IMR-90 (cell line): ENCODE measurements at regions not wholly inside any gene's neighbourhood (a gene's known extent, or its start where the extent isn't known, plus 50 kb on each side); places are given as distances from the start of the nearest gene placed in this dataset.

Experiments used
- ATAC-seq: fragments of 200-7000 bp; cut with Tn5 transposase; 2 replicates; pipeline ENCODE4 v1.9.1; 2020; ENCODE audit warnings: low read depth, mild to moderate bottlenecking, moderate library complexity
- BruUV-seq: library from RNA; stranded (reverse); fragments of 400-500 nt; replicated peaks from 2 replicates; lab custom pipeline; 2021; lab: Mats Ljungman, UMichigan
- CTCF ChIA-PET: fragments of 300-600 bp; formaldehyde crosslinking; extraction: SDS; loops from one replicate; lab custom pipeline; 2021; ENCODE audit warnings: antibody characterized with exemption; lab: Yijun Ruan, JAX
- POLR2A ChIA-PET: fragments of 300-600 bp; sonication (Branson Sonifier 250); formaldehyde crosslinking; loops from one replicate; lab custom pipeline; 2022; ENCODE audit warnings: antibody characterized with exemption; ENCODE audit not compliant: unreplicated experiment; lab: Charles Lee
- DNase-seq: peaks from one replicate; pipeline ENCODE4 v3.0.0; 2013
- H2AFZ ChIP-seq: replicated peaks from 2 replicates; pipeline ENCODE3; 2013; ENCODE audit warnings: low read length, mild to moderate bottlenecking; ENCODE audit not compliant: poor library complexity
- H2AK5ac ChIP-seq: 2 replicates; pipeline ENCODE4 v1.6.1; 2013; ENCODE audit warnings: low read depth, low read length, inconsistent platforms
- H2AK9ac ChIP-seq: replicated peaks from 2 replicates; pipeline ENCODE3; 2013; ENCODE audit warnings: mild to moderate bottlenecking, low read depth, low read length, moderate library complexity; ENCODE audit not compliant: poor library complexity
- H2BK120ac ChIP-seq: 2 replicates; pipeline ENCODE4 v1.6.1; 2013; ENCODE audit warnings: low read depth, low read length, inconsistent platforms
- H2BK15ac ChIP-seq: 3 replicates; pipeline ENCODE4 v1.6.1; 2013; ENCODE audit warnings: low read depth, low read length, inconsistent platforms
- H2BK20ac ChIP-seq: 2 replicates; pipeline ENCODE4 v1.6.1; 2013; ENCODE audit warnings: low read depth, mild to moderate bottlenecking, inconsistent platforms, low read length, moderate library complexity
- H2BK5ac ChIP-seq: 2 replicates; pipeline ENCODE4 v1.6.1; 2013; ENCODE audit warnings: mild to moderate bottlenecking, low read depth, low read length, inconsistent platforms; ENCODE audit not compliant: poor library complexity, severe bottlenecking
- H3K14ac ChIP-seq: replicated peaks from 2 replicates; pipeline ENCODE4 v1.6.1; 2013; ENCODE audit warnings: low read depth, low read length, inconsistent platforms
- H3K18ac ChIP-seq: 2 replicates; pipeline ENCODE4 v1.6.1; 2013; ENCODE audit warnings: low read depth, low read length, control low read depth
- H3K23ac ChIP-seq: 2 replicates; pipeline ENCODE4 v1.6.1; 2013; ENCODE audit warnings: low read depth, low read length, inconsistent platforms
- H3K27ac ChIP-seq: 2 replicates; pipeline ENCODE4 v1.5.1; 2013; ENCODE audit warnings: mild to moderate bottlenecking, control low read depth, low read length; ENCODE audit not compliant: insufficient read depth
- H3K27me3 ChIP-seq: 2 replicates; pipeline ENCODE4 v1.6.1; 2013; ENCODE audit warnings: low read length; ENCODE audit not compliant: control insufficient read depth, insufficient read depth
- H3K36me3 ChIP-seq: 2 replicates; pipeline ENCODE4 v1.6.1; 2013; ENCODE audit warnings: low read length, mixed read lengths; ENCODE audit not compliant: control insufficient read depth, insufficient read depth
- H3K4ac ChIP-seq: 2 replicates; pipeline ENCODE4 v1.6.1; 2013; ENCODE audit warnings: low read depth, low read length, inconsistent platforms
- H3K4me1 ChIP-seq: 2 replicates; pipeline ENCODE4 v1.6.1; 2013; ENCODE audit warnings: low read length, mixed read lengths; ENCODE audit not compliant: control insufficient read depth, insufficient read depth
- H3K4me2 ChIP-seq: 2 replicates; pipeline ENCODE4 v1.6.1; 2013; ENCODE audit warnings: low read depth, mild to moderate bottlenecking, control low read depth, low read length, moderate library complexity
- H3K4me3 ChIP-seq: 2 replicates; pipeline ENCODE4 v1.5.1; 2013; ENCODE audit warnings: low read depth, mild to moderate bottlenecking, control low read depth, low read length, moderate library complexity; ENCODE audit not compliant: insufficient read depth
- H3K56ac ChIP-seq: 2 replicates; pipeline ENCODE4 v1.6.1; 2013; ENCODE audit warnings: low read length, inconsistent platforms; ENCODE audit not compliant: insufficient read depth; ENCODE audit errors: extremely low read depth
- H3K79me1 ChIP-seq, 2 experiments: 2 replicates each; pipeline ENCODE4 v1.6.1; 2013; ENCODE audit warnings: low read length in 2 of 2, inconsistent platforms in 1 of 2, low read depth in 1 of 2
- H3K9ac ChIP-seq: 2 replicates; pipeline ENCODE4 v1.6.1; 2013; ENCODE audit warnings: low read depth, low read length, control low read depth
- H3K9me1 ChIP-seq: 2 replicates; pipeline ENCODE4 v1.6.1; 2013; ENCODE audit warnings: low read length, inconsistent platforms; ENCODE audit not compliant: insufficient read depth
- H3K9me3 ChIP-seq: 2 replicates; pipeline ENCODE4 v1.6.1; 2013; ENCODE audit warnings: low read length; ENCODE audit not compliant: control insufficient read depth, insufficient read depth
- H4K20me1 ChIP-seq: 2 replicates; pipeline ENCODE4 v1.6.1; 2013; ENCODE audit warnings: low read length, inconsistent platforms; ENCODE audit not compliant: insufficient read depth
- H4K5ac ChIP-seq: 2 replicates; pipeline ENCODE4 v1.6.1; 2013; ENCODE audit warnings: mild to moderate bottlenecking, low read depth, low read length, control low read depth
- H4K8ac ChIP-seq, 2 experiments: 2 replicates each; pipeline ENCODE4 v1.6.1; 2013; ENCODE audit warnings: low read depth in 2 of 2, low read length in 2 of 2, control low read depth in 1 of 2, inconsistent platforms in 1 of 2
- H4K91ac ChIP-seq: 2 replicates; pipeline ENCODE4 v1.6.1; 2013; ENCODE audit warnings: low read depth, low read length, inconsistent platforms; ENCODE audit not compliant: insufficient read depth
- BHLHE40 ChIP-seq: fragments of 150-350 bp; IDR thresholded peaks from 2 replicates; pipeline ENCODE4 v1.6.1; 2016; ENCODE audit warnings: mild to moderate bottlenecking, low read depth, low read length
- CEBPB ChIP-seq: IDR thresholded peaks from 2 replicates; pipeline ENCODE4 v1.6.1; 2012; ENCODE audit warnings: low read depth, low read length, improper control_type of control experiment
- CHD1 ChIP-seq: IDR thresholded peaks from 2 replicates; pipeline ENCODE4 v1.6.1; 2012; ENCODE audit warnings: low read depth, low read length, improper control_type of control experiment
- ELK1 ChIP-seq: fragments of 150-350 bp; IDR thresholded peaks from 2 replicates; pipeline ENCODE4 v1.6.1; 2016; ENCODE audit warnings: low read depth, mild to moderate bottlenecking, low read length, moderate library complexity, borderline replicate concordance
- FOS ChIP-seq: fragments of 150-350 bp; IDR thresholded peaks from 2 replicates; pipeline ENCODE4 v1.6.1; 2016; ENCODE audit warnings: low read depth, low read length
- MAFK ChIP-seq: IDR thresholded peaks from 2 replicates; pipeline ENCODE4 v1.6.1; 2012; ENCODE audit warnings: low read depth, low read length, improper control_type of control experiment
- MAZ ChIP-seq: IDR thresholded peaks from 2 replicates; pipeline ENCODE4 v1.6.1; 2012; ENCODE audit warnings: low read depth, mild to moderate bottlenecking, low read length, improper control_type of control experiment, moderate library complexity, borderline replicate concordance
- MXI1 ChIP-seq: IDR thresholded peaks from 2 replicates; pipeline ENCODE4 v1.6.1; 2012; ENCODE audit warnings: low read depth, mild to moderate bottlenecking, low read length, moderate library complexity, borderline replicate concordance
- NFE2L2 ChIP-seq: fragments of 150-350 bp; IDR thresholded peaks from 2 replicates; pipeline ENCODE4 v1.6.1; 2016; ENCODE audit warnings: low read depth, mild to moderate bottlenecking, low read length
- POLR2A ChIP-seq: IDR thresholded peaks from 2 replicates; pipeline ENCODE4 v1.6.1; 2012; ENCODE audit warnings: mild to moderate bottlenecking, low read depth, low read length
- RAD21 ChIP-seq: IDR thresholded peaks from 2 replicates; pipeline ENCODE4 v1.6.1; 2012; ENCODE audit warnings: low read length, improper control_type of control experiment
- RCOR1 ChIP-seq: IDR thresholded peaks from 2 replicates; pipeline ENCODE4 v1.6.1; 2012; ENCODE audit warnings: mild to moderate bottlenecking, low read length, improper control_type of control experiment; ENCODE audit not compliant: insufficient replicate concordance
- RFX5 ChIP-seq: IDR thresholded peaks from 2 replicates; pipeline ENCODE4 v1.8.0; 2012; ENCODE audit warnings: low read depth, mild to moderate bottlenecking, low read length, moderate library complexity
- SMC3 ChIP-seq: fragments of 150-350 bp; IDR thresholded peaks from 2 replicates; pipeline ENCODE4 v1.6.1; 2016; ENCODE audit warnings: low read depth, mild to moderate bottlenecking, antibody characterized with exemption, low read length, moderate library complexity
- WGBS, 2 experiments: methylation state at CpG; one replicate each; pipeline versions ENCODE4 v1.1.5 to v1.1.7; 2013; ENCODE audit warnings: missing lambda C conversion rate in 2 of 2; ENCODE audit not compliant: insufficient read length in 1 of 2; ENCODE audit errors: extremely low coverage in 2 of 2; 5-methylcytosine and 5-hydroxymethylcytosine counted together
- dilution Hi-C: fragments of 300-500 bp; cut with HindIII; formaldehyde crosslinking; loops from one replicate; pipeline ENCODE4 v1.14.3; 2018; ENCODE audit warnings: low sequenced_read_pairs; ENCODE audit not compliant: unreplicated experiment
- in situ Hi-C: fragments of 300-500 bp; cut with MboI; formaldehyde crosslinking; loops from 3 replicates; pipeline ENCODE4 v1.14.3; 2019; ENCODE audit warnings: low sequenced_read_pairs, inconsistent platforms, mixed read lengths
- intact Hi-C: fragments of 100-400 bp; cut with micrococcal nuclease; formaldehyde crosslinking; loops from 2 replicates; pipeline ENCODE4 v1.10.0; 2022
- TF ChIP-seq, protein P1 (sequence below): conservative IDR thresholded peaks from 2 replicates; pipeline ENCODE4 v1.5.1; 2012; ENCODE audit warnings: mild to moderate bottlenecking, low read depth, low read length, improper control_type of control experiment
- TF ChIP-seq, protein P2 (sequence below): fragments of 150-350 bp; IDR thresholded peaks from 2 replicates; pipeline ENCODE4 v1.6.1; 2017; ENCODE audit warnings: mild to moderate bottlenecking, antibody characterized with exemption, low read length, low read depth

DNA sequence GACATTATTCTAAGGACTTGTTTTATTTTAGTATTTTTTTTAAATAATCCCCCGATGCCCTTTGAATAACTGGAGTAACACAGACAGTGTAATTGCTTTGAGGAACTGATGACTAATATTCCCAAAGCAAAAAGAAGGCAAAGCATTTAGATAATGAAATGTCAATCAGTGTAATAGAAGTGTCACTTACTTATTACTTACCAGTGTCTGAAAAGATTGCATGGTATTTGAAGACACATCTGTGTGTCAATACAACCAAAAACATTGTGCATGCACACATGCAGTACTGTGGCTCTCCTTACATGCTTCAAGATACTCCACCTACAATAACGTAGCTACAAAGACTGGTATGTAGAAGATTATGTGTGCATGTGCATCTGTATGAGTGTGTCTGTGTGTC lies 264.0 kb upstream of the ANO5 start:
- H4K91ac ChIP-seq = no peak overlapping the region
- no CpG with 5 or more reads among the region's 2 CpGs for WGBS, 2 experiments
- no peak overlapping the region for H2AK5ac ChIP-seq
- no peak overlapping the region for H3K14ac ChIP-seq
- H3K9ac ChIP-seq = no peak overlapping the region
- no peak overlapping the region for H3K4me2 ChIP-seq
- no peak overlapping the region for H3K4me3 ChIP-seq
- no peaks in the 10 kb centered on the region for H4K20me1 ChIP-seq
- POLR2A ChIA-PET = no interaction called here
- H2AK9ac ChIP-seq = no peak overlapping the region
- H3K4ac ChIP-seq = no peak overlapping the region
- no peak overlapping the region for H3K18ac ChIP-seq
- H3K27ac ChIP-seq = no peak overlapping the region
- peaks cover 5% of the 10 kb centered on the region for H3K9me3 ChIP-seq
- H3K36me3 ChIP-seq = no peaks in the 10 kb centered on the region
- H3K27me3 ChIP-seq = no peaks in the 10 kb centered on the region
- intact Hi-C loops = no loop called here
- H2BK120ac ChIP-seq = no peak overlapping the region
- no peaks in the 10 kb centered on the region for H3K9me1 ChIP-seq
- H2BK15ac ChIP-seq = no peak overlapping the region
- no peak overlapping the region for H3K23ac ChIP-seq
- no peak overlapping the region for H4K8ac ChIP-seq
- no peak overlapping the region for H3K56ac ChIP-seq
- dilution Hi-C loops = no loop called here
- H2BK5ac ChIP-seq = no peak overlapping the region
- no peak for ATAC-seq
- no peaks in the 10 kb centered on the region for H3K4me1 ChIP-seq
- CTCF ChIA-PET = no interaction called here
- H2BK20ac ChIP-seq = no peak overlapping the region
- DNase-seq = no peak
- BruUV-seq = no TSS peak
- no peak overlapping the region for H4K5ac ChIP-seq
- no peaks in the 10 kb centered on the region for H3K79me1 ChIP-seq
- in situ Hi-C loops = no loop called here
- H2AFZ ChIP-seq = no peak overlapping the region
- TF ChIP-seq CHD1 (no peak), RAD21 (no peak), MXI1 (no peak), POLR2A (no peak), SMC3 (no peak), ELK1 (no peak), BHLHE40 (no peak), RFX5 (no peak), RCOR1 (no peak), FOS (no peak), MAZ (no peak), NFE2L2 (no peak), CEBPB (no peak), MAFK (no peak)
- TF ChIP-seq, protein P1, sequence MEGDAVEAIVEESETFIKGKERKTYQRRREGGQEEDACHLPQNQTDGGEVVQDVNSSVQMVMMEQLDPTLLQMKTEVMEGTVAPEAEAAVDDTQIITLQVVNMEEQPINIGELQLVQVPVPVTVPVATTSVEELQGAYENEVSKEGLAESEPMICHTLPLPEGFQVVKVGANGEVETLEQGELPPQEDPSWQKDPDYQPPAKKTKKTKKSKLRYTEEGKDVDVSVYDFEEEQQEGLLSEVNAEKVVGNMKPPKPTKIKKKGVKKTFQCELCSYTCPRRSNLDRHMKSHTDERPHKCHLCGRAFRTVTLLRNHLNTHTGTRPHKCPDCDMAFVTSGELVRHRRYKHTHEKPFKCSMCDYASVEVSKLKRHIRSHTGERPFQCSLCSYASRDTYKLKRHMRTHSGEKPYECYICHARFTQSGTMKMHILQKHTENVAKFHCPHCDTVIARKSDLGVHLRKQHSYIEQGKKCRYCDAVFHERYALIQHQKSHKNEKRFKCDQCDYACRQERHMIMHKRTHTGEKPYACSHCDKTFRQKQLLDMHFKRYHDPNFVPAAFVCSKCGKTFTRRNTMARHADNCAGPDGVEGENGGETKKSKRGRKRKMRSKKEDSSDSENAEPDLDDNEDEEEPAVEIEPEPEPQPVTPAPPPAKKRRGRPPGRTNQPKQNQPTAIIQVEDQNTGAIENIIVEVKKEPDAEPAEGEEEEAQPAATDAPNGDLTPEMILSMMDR = no peak
- TF ChIP-seq, protein P2, sequence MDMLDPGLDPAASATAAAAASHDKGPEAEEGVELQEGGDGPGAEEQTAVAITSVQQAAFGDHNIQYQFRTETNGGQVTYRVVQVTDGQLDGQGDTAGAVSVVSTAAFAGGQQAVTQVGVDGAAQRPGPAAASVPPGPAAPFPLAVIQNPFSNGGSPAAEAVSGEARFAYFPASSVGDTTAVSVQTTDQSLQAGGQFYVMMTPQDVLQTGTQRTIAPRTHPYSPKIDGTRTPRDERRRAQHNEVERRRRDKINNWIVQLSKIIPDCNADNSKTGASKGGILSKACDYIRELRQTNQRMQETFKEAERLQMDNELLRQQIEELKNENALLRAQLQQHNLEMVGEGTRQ = no peak
